ENCODE measurements at regions not wholly inside any gene's neighbourhood (a gene's known extent, or its start where the extent isn't known, plus 50 kb on each side); places are given as distances from the start of the nearest gene placed in this dataset.

DNA sequence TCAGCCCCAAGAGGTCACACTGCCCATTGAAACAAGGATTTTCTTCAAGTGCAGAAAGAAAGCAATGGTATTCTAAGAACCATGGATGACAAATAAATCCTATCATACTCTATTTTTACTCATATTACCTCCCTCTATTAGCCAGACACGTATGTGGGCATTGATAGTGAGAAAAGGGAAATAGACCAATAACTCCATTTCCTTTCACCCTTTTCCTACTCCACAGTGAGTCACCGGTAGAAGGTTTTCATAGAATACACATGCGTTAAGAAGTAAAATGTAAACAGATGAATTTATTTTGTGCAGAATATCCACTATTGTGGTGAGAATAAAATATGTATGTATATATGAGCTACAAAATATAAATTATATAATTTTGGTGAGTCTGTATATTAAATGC lies 568.9 kb upstream of the ADGRL4 start:
- H3K4me3 ChIP-seq (ENCODE audit: low read length), result no peak overlapping the region
- no peaks in the 10 kb centered on the region for H3F3A ChIP-seq (ENCODE audit: insufficient read depth, low read length, poor library complexity, severe bottlenecking)
- H3K36me3 ChIP-seq (ENCODE audit: insufficient read depth, low read length), result no peaks in the 10 kb centered on the region
- no peak overlapping the region for H3K27ac ChIP-seq (ENCODE audit: low read length)
- H3K9me3 ChIP-seq (ENCODE audit: low read length), result no peaks in the 10 kb centered on the region
- no peaks in the 10 kb centered on the region for H4K20me1 ChIP-seq (ENCODE audit: insufficient read depth)
- no peak overlapping the region for H3K4me2 ChIP-seq (ENCODE audit: low read length)
- no peak for TF ChIP-seq TAF1 (IDR thresholded peaks at IDR 0.05; ENCODE audit: low read depth)
- no peak for TF ChIP-seq EP300 (conservative IDR thresholded peaks at IDR 0.05; ENCODE audit: poor library complexity, severe bottlenecking)
- TF ChIP-seq MXI1 (conservative IDR thresholded peaks at IDR 0.05; ENCODE audit: poor library complexity, severe bottlenecking), result no peak
- TF ChIP-seq, protein P1, sequence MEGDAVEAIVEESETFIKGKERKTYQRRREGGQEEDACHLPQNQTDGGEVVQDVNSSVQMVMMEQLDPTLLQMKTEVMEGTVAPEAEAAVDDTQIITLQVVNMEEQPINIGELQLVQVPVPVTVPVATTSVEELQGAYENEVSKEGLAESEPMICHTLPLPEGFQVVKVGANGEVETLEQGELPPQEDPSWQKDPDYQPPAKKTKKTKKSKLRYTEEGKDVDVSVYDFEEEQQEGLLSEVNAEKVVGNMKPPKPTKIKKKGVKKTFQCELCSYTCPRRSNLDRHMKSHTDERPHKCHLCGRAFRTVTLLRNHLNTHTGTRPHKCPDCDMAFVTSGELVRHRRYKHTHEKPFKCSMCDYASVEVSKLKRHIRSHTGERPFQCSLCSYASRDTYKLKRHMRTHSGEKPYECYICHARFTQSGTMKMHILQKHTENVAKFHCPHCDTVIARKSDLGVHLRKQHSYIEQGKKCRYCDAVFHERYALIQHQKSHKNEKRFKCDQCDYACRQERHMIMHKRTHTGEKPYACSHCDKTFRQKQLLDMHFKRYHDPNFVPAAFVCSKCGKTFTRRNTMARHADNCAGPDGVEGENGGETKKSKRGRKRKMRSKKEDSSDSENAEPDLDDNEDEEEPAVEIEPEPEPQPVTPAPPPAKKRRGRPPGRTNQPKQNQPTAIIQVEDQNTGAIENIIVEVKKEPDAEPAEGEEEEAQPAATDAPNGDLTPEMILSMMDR (IDR thresholded peaks at IDR 0.05; ENCODE audit: poor library complexity, severe bottlenecking), result no peak
- TF ChIP-seq SMC3 (conservative IDR thresholded peaks at IDR 0.05; ENCODE audit: poor library complexity), result no peak
- no peak for TF ChIP-seq EZH2 (IDR thresholded peaks at IDR 0.05; ENCODE audit: borderline replicate concordance, insufficient read depth, low read length, poor library complexity, severe bottlenecking)
- TF ChIP-seq, protein P2, sequence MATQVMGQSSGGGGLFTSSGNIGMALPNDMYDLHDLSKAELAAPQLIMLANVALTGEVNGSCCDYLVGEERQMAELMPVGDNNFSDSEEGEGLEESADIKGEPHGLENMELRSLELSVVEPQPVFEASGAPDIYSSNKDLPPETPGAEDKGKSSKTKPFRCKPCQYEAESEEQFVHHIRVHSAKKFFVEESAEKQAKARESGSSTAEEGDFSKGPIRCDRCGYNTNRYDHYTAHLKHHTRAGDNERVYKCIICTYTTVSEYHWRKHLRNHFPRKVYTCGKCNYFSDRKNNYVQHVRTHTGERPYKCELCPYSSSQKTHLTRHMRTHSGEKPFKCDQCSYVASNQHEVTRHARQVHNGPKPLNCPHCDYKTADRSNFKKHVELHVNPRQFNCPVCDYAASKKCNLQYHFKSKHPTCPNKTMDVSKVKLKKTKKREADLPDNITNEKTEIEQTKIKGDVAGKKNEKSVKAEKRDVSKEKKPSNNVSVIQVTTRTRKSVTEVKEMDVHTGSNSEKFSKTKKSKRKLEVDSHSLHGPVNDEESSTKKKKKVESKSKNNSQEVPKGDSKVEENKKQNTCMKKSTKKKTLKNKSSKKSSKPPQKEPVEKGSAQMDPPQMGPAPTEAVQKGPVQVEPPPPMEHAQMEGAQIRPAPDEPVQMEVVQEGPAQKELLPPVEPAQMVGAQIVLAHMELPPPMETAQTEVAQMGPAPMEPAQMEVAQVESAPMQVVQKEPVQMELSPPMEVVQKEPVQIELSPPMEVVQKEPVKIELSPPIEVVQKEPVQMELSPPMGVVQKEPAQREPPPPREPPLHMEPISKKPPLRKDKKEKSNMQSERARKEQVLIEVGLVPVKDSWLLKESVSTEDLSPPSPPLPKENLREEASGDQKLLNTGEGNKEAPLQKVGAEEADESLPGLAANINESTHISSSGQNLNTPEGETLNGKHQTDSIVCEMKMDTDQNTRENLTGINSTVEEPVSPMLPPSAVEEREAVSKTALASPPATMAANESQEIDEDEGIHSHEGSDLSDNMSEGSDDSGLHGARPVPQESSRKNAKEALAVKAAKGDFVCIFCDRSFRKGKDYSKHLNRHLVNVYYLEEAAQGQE (IDR thresholded peaks at IDR 0.05; ENCODE audit: borderline replicate concordance), result no peak
- TF ChIP-seq RAD21 (conservative IDR thresholded peaks at IDR 0.05), result no peak
- TF ChIP-seq POLR2AphosphoS5 (IDR thresholded peaks at IDR 0.05), result no peak
- no peaks in the 10 kb centered on the region for H3K79me2 ChIP-seq (replicated peaks; ENCODE audit: insufficient read depth, low read length)
- no peak overlapping the region for H3K9ac ChIP-seq (ENCODE audit: low read length)
- H3K27me3 ChIP-seq (ENCODE audit: insufficient read depth, low read depth, low read length), result no peaks in the 10 kb centered on the region
- no peaks in the 10 kb centered on the region for H3K9me2 ChIP-seq (ENCODE audit: insufficient read depth, low read length)
- H2AFZ ChIP-seq (ENCODE audit: low read depth, low read length), result no peak overlapping the region

DNA sequence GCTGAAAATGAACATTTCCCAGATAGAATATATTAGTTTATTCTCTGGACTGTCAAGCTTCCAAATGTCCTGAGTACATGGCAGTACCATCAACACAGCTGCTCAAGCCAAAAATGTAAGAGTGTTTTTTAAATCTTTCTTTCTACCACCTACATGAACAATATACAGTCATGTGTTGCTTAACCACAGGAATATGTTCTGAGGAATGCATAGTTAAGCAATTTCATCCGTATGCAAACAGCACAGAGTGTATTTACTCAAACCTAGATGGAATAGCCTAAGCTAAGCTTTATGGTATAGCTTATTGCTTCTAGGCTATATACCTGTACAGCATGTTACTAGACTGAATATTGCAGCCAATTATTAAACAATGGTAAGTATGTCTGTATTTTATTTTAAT lies 561.9 kb upstream of the ADGRL4 start:
- no peak for TF ChIP-seq SMC3 (conservative IDR thresholded peaks at IDR 0.05; ENCODE audit: poor library complexity)
- no peak for TF ChIP-seq RAD21 (conservative IDR thresholded peaks at IDR 0.05)
- no peak for TF ChIP-seq MXI1 (conservative IDR thresholded peaks at IDR 0.05; ENCODE audit: poor library complexity, severe bottlenecking)
- TF ChIP-seq, protein P1 (IDR thresholded peaks at IDR 0.05; ENCODE audit: poor library complexity, severe bottlenecking), result no peak
- TF ChIP-seq, protein P2 (IDR thresholded peaks at IDR 0.05; ENCODE audit: borderline replicate concordance), result no peak
- no peak for TF ChIP-seq POLR2AphosphoS5 (IDR thresholded peaks at IDR 0.05)
- no peak for TF ChIP-seq TAF1 (IDR thresholded peaks at IDR 0.05; ENCODE audit: low read depth)
- no peak for TF ChIP-seq EP300 (conservative IDR thresholded peaks at IDR 0.05; ENCODE audit: poor library complexity, severe bottlenecking)
- TF ChIP-seq EZH2 (IDR thresholded peaks at IDR 0.05; ENCODE audit: borderline replicate concordance, insufficient read depth, low read length, poor library complexity, severe bottlenecking), result no peak
- Histone ChIP-seq H3K4me2 (ENCODE audit: low read length) (no peak overlapping the region), H3K27ac (ENCODE audit: low read length) (no peak overlapping the region)

More for the DNA sequence above, 561.9 kb upstream of the ADGRL4 start:
- Histone ChIP-seq H3F3A (ENCODE audit: insufficient read depth, low read length, poor library complexity, severe bottlenecking) (no peaks in the 10 kb centered on the region), H3K27me3 (ENCODE audit: insufficient read depth, low read depth, low read length) (no peaks in the 10 kb centered on the region), H2AFZ (ENCODE audit: low read depth, low read length) (no peak overlapping the region), H4K20me1 (ENCODE audit: insufficient read depth) (no peaks in the 10 kb centered on the region), H3K9me2 (ENCODE audit: insufficient read depth, low read length) (no peaks in the 10 kb centered on the region), H3K9ac (ENCODE audit: low read length) (no peak overlapping the region), H3K9me3 (ENCODE audit: low read length) (no peaks in the 10 kb centered on the region), H3K36me3 (ENCODE audit: insufficient read depth, low read length) (no peaks in the 10 kb centered on the region), H3K4me3 (ENCODE audit: low read length) (no peak overlapping the region), H3K79me2 (replicated peaks; ENCODE audit: insufficient read depth, low read length) (no peaks in the 10 kb centered on the region)

Data from neural cell (in vitro differentiated cells).